ENCODE measurements at regions not wholly inside any gene's neighbourhood (a gene's known extent, or its start where the extent isn't known, plus 50 kb on each side); places are given as distances from the start of the nearest gene placed in this dataset.
"Not testable (repeated sequence)": the region's sequence is repeated elsewhere in the genome, so short reads cannot be mapped to it uniquely, and the experiment has no call there.

DNA sequence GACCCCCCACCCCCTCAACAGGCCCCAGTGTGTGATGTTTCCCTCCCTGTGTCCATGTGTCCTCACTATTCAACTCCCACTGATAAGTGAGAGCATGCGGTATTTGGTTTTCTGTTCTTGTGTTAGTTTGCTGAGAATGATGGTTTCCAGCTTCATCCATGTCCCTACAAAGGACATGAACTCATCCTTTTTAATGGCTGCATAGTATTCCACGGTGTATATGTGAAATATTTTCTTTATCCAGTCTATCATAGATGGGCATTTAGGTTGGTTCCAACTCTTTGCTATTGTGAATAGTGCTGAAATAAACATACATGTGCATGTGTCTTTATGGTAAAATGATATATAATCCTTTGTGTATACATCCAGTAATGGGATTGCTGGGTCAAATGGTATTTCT, 130.8 kb upstream of the FOXG1 start:
- TF ChIP-seq, protein P1, sequence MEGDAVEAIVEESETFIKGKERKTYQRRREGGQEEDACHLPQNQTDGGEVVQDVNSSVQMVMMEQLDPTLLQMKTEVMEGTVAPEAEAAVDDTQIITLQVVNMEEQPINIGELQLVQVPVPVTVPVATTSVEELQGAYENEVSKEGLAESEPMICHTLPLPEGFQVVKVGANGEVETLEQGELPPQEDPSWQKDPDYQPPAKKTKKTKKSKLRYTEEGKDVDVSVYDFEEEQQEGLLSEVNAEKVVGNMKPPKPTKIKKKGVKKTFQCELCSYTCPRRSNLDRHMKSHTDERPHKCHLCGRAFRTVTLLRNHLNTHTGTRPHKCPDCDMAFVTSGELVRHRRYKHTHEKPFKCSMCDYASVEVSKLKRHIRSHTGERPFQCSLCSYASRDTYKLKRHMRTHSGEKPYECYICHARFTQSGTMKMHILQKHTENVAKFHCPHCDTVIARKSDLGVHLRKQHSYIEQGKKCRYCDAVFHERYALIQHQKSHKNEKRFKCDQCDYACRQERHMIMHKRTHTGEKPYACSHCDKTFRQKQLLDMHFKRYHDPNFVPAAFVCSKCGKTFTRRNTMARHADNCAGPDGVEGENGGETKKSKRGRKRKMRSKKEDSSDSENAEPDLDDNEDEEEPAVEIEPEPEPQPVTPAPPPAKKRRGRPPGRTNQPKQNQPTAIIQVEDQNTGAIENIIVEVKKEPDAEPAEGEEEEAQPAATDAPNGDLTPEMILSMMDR (IDR thresholded peaks at IDR 0.05), result not testable (repeated sequence)
- not testable (repeated sequence) for TF ChIP-seq SIN3A (IDR thresholded peaks at IDR 0.05; ENCODE audit: borderline replicate concordance, insufficient read depth, low read depth, low read length); POLR2AphosphoS5 (IDR thresholded peaks at IDR 0.05; ENCODE audit: low read depth, low read length); TCF7L2 (IDR thresholded peaks at IDR 0.05; ENCODE audit: low read depth, low read length)
- TF ChIP-seq, protein P2, sequence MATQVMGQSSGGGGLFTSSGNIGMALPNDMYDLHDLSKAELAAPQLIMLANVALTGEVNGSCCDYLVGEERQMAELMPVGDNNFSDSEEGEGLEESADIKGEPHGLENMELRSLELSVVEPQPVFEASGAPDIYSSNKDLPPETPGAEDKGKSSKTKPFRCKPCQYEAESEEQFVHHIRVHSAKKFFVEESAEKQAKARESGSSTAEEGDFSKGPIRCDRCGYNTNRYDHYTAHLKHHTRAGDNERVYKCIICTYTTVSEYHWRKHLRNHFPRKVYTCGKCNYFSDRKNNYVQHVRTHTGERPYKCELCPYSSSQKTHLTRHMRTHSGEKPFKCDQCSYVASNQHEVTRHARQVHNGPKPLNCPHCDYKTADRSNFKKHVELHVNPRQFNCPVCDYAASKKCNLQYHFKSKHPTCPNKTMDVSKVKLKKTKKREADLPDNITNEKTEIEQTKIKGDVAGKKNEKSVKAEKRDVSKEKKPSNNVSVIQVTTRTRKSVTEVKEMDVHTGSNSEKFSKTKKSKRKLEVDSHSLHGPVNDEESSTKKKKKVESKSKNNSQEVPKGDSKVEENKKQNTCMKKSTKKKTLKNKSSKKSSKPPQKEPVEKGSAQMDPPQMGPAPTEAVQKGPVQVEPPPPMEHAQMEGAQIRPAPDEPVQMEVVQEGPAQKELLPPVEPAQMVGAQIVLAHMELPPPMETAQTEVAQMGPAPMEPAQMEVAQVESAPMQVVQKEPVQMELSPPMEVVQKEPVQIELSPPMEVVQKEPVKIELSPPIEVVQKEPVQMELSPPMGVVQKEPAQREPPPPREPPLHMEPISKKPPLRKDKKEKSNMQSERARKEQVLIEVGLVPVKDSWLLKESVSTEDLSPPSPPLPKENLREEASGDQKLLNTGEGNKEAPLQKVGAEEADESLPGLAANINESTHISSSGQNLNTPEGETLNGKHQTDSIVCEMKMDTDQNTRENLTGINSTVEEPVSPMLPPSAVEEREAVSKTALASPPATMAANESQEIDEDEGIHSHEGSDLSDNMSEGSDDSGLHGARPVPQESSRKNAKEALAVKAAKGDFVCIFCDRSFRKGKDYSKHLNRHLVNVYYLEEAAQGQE (IDR thresholded peaks at IDR 0.05; ENCODE audit: insufficient read depth in 1 of 2, low read depth in 2 of 2, low read length in 1 of 2), result not testable (repeated sequence)
